BLaER1 treated with 17β-estradiol and CSF1 and Interleukin-3, amounts not matched to agents 10 nM and 100 nM (cell line): ENCODE measurements at regions not wholly inside any gene's neighbourhood (a gene's known extent, or its start where the extent isn't known, plus 50 kb on each side); places are given as distances from the start of the nearest gene placed in this dataset.

Experiments
- H3K27ac ChIP-seq, 11 experiments: shearing (Covaris generic); formaldehyde crosslinking; 2 replicates each; pipeline ENCODE4 v1.8.1; 2022
- H3K27me3 ChIP-seq, 11 experiments: shearing (Covaris generic); formaldehyde crosslinking; 2 replicates each; pipeline ENCODE4 v1.8.1; 2022
- H3K36me3 ChIP-seq, 11 experiments: shearing (Covaris generic); formaldehyde crosslinking; 2 replicates each; pipeline ENCODE4 v1.8.1; 2022
- H3K4me1 ChIP-seq, 10 experiments: shearing (Covaris generic); formaldehyde crosslinking; 2 replicates each; pipeline ENCODE4 v1.8.1; 2022
- H3K4me2 ChIP-seq, 11 experiments: shearing (Covaris generic); formaldehyde crosslinking; 2 replicates each; pipeline ENCODE4 v1.8.1; 2022
- H3K4me3 ChIP-seq, 10 experiments: shearing (Covaris generic); formaldehyde crosslinking; 2 replicates each; pipeline ENCODE4 v1.8.1; 2022
- H3K9ac ChIP-seq, 11 experiments: shearing (Covaris generic); formaldehyde crosslinking; 2 replicates each; pipeline ENCODE4 v1.8.1; 2022
- H3K9me3 ChIP-seq, 11 experiments: shearing (Covaris generic); formaldehyde crosslinking; replicated peaks in 1 of 11; 2 replicates each; pipeline ENCODE4 v1.8.1; 2022
- H4K20me1 ChIP-seq, 11 experiments: shearing (Covaris generic); formaldehyde crosslinking; 2 replicates each; pipeline ENCODE4 v1.8.1; 2022
- Cebpa-rat ChIP-seq, 11 experiments: shearing (Covaris generic); IDR thresholded peaks; 2 replicates each; pipeline ENCODE4 v1.8.1; 2022

DNA sequence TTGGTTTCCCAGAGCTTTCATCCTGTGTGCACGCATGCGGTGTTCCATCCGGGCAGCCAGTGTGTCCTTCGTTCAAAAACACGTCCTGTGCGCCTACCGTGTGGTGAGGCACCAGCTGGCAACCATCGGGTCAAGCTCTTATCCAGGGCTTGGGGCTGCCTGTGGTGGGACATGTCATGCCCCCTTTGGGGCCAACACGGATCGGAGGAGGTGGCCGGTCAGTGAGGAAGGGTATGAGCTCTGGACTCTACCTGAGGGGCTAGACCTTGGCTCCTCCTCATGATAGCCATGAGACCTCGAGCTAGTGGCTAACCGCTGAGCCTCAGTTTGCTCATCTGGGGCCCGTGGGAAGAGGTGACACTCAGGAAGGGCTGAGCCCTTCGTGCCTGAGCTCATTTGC lies 158.5 kb upstream of the PMEPA1 start:
- no peaks in the 10 kb centered on the region for H3K36me3 ChIP-seq
- H3K27me3 ChIP-seq, result 0 out of 22 replicates have a peak, but pooled peaks cover 0 to 4% (median 0%) of the 10 kb centered on the region in 11 experiments
- H3K27ac ChIP-seq, result no peak overlapping the region
- H4K20me1 ChIP-seq, result no peaks in the 10 kb centered on the region
- TF ChIP-seq Cebpa-rat (IDR thresholded peaks at IDR 0.05), result no peak
- peak overlapping the region in 8 of 11 experiments; percentile 15 to 51 (median 42); a peak in 13 of 22 replicates for H3K4me2 ChIP-seq
- H3K4me3 ChIP-seq, result no peak overlapping the region
- H3K9ac ChIP-seq, result no peak overlapping the region
- H3K9me3 ChIP-seq, result peaks cover 0 to 17% (median 9%) of the 10 kb centered on the region in 11 experiments; a peak in 12 of 22 replicates
- H3K4me1 ChIP-seq, result peaks cover 0 to 12% (median 10%) of the 10 kb centered on the region in 10 experiments; a peak in 10 of 20 replicates

- no peak for TF ChIP-seq Cebpa-rat (IDR thresholded peaks at IDR 0.05)
- Histone ChIP-seq H3K4me2 (peak overlapping the region in 1 of 11 experiments; percentile 50; a peak in 1 of 22 replicates), H3K9me3 (peaks cover 0 to 14% (median 7%) of the 10 kb centered on the region in 11 experiments; a peak in 12 of 22 replicates), H3K9ac (no peak overlapping the region), H4K20me1 (no peaks in the 10 kb centered on the region), H3K27ac (no peak overlapping the region), H3K27me3 (0 out of 22 replicates have a peak, but pooled peaks cover 0 to 4% (median 0%) of the 10 kb centered on the region in 11 experiments), H3K4me3 (no peak overlapping the region), H3K4me1 (peaks cover 0 to 12% (median 10%) of the 10 kb centered on the region in 10 experiments; a peak in 10 of 20 replicates), H3K36me3 (no peaks in the 10 kb centered on the region)
Observed at GRCh38 chr20:57867807-57868206, 158.0 kb upstream of the PMEPA1 start.

DNA sequence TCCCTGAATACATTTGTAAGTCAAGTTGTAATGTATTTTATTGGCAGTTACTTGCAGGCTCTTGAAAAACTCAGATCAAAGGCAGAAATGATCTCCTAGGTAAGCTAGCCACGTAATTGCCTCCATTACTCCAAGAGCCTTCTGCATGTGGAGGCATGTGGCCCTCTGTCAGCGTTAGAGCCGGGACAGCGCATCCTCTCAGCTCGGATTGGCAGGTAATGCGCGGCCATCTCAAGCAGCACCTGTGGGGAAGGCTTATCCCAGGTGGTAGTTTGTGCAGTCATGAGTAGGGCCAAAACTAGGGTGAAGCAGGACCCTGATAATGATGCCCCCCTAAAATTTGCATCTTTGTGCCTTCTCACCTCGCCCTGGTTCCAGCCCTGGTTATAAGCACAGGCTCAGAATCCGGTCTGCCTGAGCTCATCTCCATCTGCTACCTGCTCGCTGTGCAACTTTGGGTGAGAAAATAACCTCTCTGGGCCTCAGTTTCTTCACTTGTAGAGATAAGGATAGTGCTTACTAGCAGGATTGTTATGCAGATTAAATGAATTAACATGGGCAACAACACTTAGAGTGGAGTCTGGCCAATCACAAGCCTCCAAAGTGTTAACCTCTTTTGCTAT lies 157.5 kb upstream of the PMEPA1 start:
- Histone ChIP-seq H3K4me1 (peaks cover 0 to 12% (median 10%) of the 10 kb centered on the region in 10 experiments; a peak in 10 of 20 replicates), H3K4me3 (no peak overlapping the region), H3K4me2 (no peak overlapping the region), H3K27ac (no peak overlapping the region), H3K9ac (no peak overlapping the region), H3K27me3 (0 out of 22 replicates have a peak, but pooled peaks cover 0 to 4% (median 0%) of the 10 kb centered on the region in 11 experiments), H4K20me1 (no peaks in the 10 kb centered on the region), H3K36me3 (no peaks in the 10 kb centered on the region), H3K9me3 (peaks cover 0 to 9% (median 2%) of the 10 kb centered on the region in 11 experiments; a peak in 9 of 22 replicates)
- no peak for TF ChIP-seq Cebpa-rat (IDR thresholded peaks at IDR 0.05)

DNA sequence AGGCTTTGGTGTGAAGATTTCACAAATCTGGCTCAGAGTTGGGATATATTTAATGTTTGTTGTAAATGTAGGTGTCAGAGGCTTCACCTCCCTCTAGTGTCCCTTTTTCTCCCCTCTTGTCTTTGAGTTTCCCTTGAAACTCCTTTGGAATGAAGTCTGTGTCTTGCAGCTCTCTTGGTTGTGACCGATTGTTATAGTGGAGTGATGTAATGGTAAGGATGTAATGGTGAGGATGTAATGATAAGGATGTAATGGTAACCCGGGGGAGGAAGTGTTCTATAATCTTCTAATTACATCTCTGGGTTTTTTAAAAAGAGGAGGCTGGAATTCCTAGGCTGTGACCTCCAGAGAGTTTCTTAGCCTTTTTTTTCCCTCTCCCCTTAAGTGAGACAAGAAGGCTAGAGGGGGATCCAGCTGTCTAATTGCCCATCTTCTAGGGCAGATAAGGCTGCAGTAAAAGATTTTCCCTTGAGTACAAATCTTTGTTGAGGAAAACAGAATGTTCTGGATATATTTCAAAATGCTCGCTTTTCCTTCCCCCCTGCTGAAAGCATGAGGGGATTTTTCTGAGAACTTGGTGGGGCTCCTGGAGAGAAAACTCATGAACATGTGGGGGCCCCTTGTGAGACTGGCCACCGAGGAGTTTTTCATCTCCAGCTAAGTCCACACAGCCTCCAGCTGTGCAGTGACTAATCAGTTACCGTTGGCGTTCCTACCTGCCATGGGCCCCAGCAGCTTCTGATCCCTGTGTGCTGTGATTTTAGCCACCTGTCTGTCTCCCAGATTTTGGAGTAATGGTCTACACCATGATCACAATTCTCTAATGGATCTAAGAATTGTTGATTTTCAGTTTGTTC lies 156.7 kb upstream of the PMEPA1 start:
- H3K27ac ChIP-seq, result no peak overlapping the region

DNA sequence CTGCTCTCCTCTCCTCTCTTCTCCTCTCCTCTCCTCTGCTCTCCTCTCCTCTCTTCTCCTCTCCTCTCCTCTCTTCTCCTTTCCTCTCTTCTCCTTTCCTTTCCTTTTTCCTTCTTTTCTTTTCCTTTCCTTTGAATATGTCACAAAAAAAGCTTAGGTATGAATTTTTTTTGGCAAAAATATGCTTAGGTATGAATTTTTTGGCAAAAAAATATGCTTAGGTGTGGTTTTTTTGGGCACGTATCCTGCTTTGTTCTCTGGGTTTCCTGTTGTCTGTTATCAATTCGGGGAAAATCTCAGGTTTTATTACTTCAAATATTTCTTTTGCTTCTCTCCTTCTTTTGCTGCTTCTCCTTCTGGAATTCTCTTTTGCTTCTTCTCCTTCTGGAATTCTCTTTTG lies 155.5 kb upstream of the PMEPA1 start:
- TF ChIP-seq Cebpa-rat (IDR thresholded peaks at IDR 0.05), result no peak
- H3K36me3 ChIP-seq, result no peaks in the 10 kb centered on the region
- H3K9ac ChIP-seq, result no peak overlapping the region
- H4K20me1 ChIP-seq, result no peaks in the 10 kb centered on the region
- H3K27ac ChIP-seq, result no peak overlapping the region
- H3K27me3 ChIP-seq, result 0 out of 22 replicates have a peak, but pooled peaks cover 0 to 4% (median 0%) of the 10 kb centered on the region in 11 experiments
- H3K9me3 ChIP-seq, result no peaks in the 10 kb centered on the region
- no peak overlapping the region for H3K4me3 ChIP-seq
- no peak overlapping the region for H3K4me2 ChIP-seq
- H3K4me1 ChIP-seq, result peaks cover 0 to 12% (median 10%) of the 10 kb centered on the region in 10 experiments; a peak in 10 of 20 replicates

More for the DNA sequence above, 156.7 kb upstream of the PMEPA1 start:
- peaks cover 0 to under 1% (median 0%) of the 10 kb centered on the region in 11 experiments; a peak in 1 of 22 replicates for H3K9me3 ChIP-seq
- 0 out of 22 replicates have a peak, but pooled peaks cover 0 to 4% (median 0%) of the 10 kb centered on the region in 11 experiments for H3K27me3 ChIP-seq
- TF ChIP-seq Cebpa-rat (IDR thresholded peaks at IDR 0.05), result no peak
- H3K4me3 ChIP-seq, result no peak overlapping the region
- H3K4me1 ChIP-seq, result peaks cover 0 to 12% (median 10%) of the 10 kb centered on the region in 10 experiments; a peak in 10 of 20 replicates
- no peak overlapping the region for H3K4me2 ChIP-seq
- no peaks in the 10 kb centered on the region for H3K36me3 ChIP-seq
- no peak overlapping the region for H3K9ac ChIP-seq
- H4K20me1 ChIP-seq, result no peaks in the 10 kb centered on the region

GRCh38 chr20:57860576-57860975 lies 150.8 kb upstream of the PMEPA1 start:
- Histone ChIP-seq H3K9me3 (no peaks in the 10 kb centered on the region), H4K20me1 (no peaks in the 10 kb centered on the region), H3K4me2 (no peak overlapping the region), H3K4me1 (no peaks in the 10 kb centered on the region), H3K9ac (no peak overlapping the region), H3K4me3 (no peak overlapping the region), H3K36me3 (no peaks in the 10 kb centered on the region), H3K27ac (no peak overlapping the region), H3K27me3 (no peaks in the 10 kb centered on the region)
- TF ChIP-seq Cebpa-rat (IDR thresholded peaks at IDR 0.05), result no peak

- Histone ChIP-seq H3K27ac (no peak overlapping the region), H3K9me3 (no peaks in the 10 kb centered on the region), H3K4me3 (no peak overlapping the region), H3K4me2 (no peak overlapping the region), H3K27me3 (no peaks in the 10 kb centered on the region), H3K9ac (no peak overlapping the region), H3K4me1 (no peaks in the 10 kb centered on the region), H4K20me1 (no peaks in the 10 kb centered on the region), H3K36me3 (no peaks in the 10 kb centered on the region)
- TF ChIP-seq Cebpa-rat (IDR thresholded peaks at IDR 0.05), result no peak
Observed at GRCh38 chr20:57857969-57858368, 148.2 kb upstream of the PMEPA1 start.

DNA sequence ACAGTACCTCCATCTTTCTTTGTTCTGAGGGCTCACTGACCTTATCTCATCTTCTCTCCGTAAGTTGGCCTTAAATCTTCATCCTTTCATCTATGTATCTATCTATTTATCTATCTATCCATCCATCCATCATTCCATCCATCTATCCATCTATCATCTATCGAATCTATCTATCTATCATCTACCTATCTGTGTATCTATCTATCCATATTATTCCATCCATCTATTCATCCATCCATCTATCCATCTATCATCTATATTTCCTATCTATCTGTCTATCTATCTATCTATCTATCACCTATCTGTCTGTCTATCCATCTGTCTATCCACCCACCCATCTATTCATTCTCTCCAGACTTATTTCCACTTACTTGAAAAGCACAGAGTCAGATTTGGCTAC lies 147.3 kb upstream of the PMEPA1 start:
- Histone ChIP-seq H3K36me3 (no peaks in the 10 kb centered on the region), H3K4me3 (no peak overlapping the region), H3K4me2 (no peak overlapping the region), H4K20me1 (no peaks in the 10 kb centered on the region), H3K9ac (no peak overlapping the region), H3K4me1 (no peaks in the 10 kb centered on the region), H3K27me3 (no peaks in the 10 kb centered on the region), H3K27ac (no peak overlapping the region), H3K9me3 (no peaks in the 10 kb centered on the region)
- no peak for TF ChIP-seq Cebpa-rat (IDR thresholded peaks at IDR 0.05)

DNA sequence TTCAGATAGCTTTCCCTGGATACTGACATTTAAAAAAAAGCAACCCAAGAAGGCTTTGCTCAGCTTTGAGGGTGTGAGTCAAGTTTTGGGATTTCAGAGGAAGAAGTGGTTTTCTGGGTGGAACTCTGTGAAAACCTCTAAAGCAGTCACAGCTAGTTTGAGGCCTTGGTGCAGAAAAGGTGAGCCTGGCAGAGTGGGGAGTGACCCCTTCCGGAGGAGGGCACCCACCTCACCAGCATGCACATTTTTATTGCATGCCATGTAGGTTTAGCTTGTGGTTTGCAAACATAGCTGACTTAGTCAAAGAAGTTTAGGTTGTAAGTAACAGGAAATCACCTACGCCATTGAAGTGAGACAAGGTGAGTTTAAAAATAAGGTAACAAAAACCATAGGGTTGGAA lies 146.8 kb upstream of the PMEPA1 start:
- Histone ChIP-seq H3K9ac (no peak overlapping the region), H3K4me3 (no peak overlapping the region), H3K4me2 (no peak overlapping the region), H4K20me1 (no peaks in the 10 kb centered on the region), H3K27me3 (no peaks in the 10 kb centered on the region), H3K9me3 (no peaks in the 10 kb centered on the region), H3K36me3 (no peaks in the 10 kb centered on the region), H3K4me1 (no peaks in the 10 kb centered on the region), H3K27ac (no peak overlapping the region)
- no peak for TF ChIP-seq Cebpa-rat (IDR thresholded peaks at IDR 0.05)
